Astrocyte (in vitro differentiated cells and primary cell): ENCODE measurements at regions not wholly inside any gene's neighbourhood (a gene's known extent, or its start where the extent isn't known, plus 50 kb on each side); places are given as distances from the start of the nearest gene placed in this dataset.

Experiments
- DNase-seq: peaks from one replicate; pipeline ENCODE4 v3.0.0-alpha.2; 2010; ENCODE audit warnings: low read depth
- FAIRE-seq: peaks from 2 replicates; lab custom pipeline; 2011; peaks lifted over from hg19 to GRCh38; lab: Jason Lieb, UNC
- H2AFZ ChIP-seq: 2 replicates; pipeline ENCODE4 v1.6.0; 2012; ENCODE audit warnings: low read depth, low read length, inconsistent platforms
- H3K27ac ChIP-seq: 2 replicates; pipeline ENCODE4 v1.5.1; 2011; ENCODE audit warnings: low read depth, low read length, inconsistent platforms
- H3K27me3 ChIP-seq: 2 replicates; pipeline ENCODE4 v1.6.0; 2011; ENCODE audit warnings: low read length, inconsistent platforms; ENCODE audit not compliant: insufficient read depth
- H3K36me3 ChIP-seq: 2 replicates; pipeline ENCODE4 v1.5.1; 2011; ENCODE audit warnings: low read length, inconsistent platforms; ENCODE audit not compliant: insufficient read depth
- H3K4me1 ChIP-seq: 2 replicates; pipeline ENCODE4 v1.5.1; 2011; ENCODE audit warnings: low read length, inconsistent platforms; ENCODE audit not compliant: insufficient read depth
- H3K4me2 ChIP-seq: 2 replicates; pipeline ENCODE4 v1.6.0; 2012; ENCODE audit warnings: low read length, inconsistent platforms
- H3K4me3 ChIP-seq: 2 replicates; pipeline ENCODE4 v1.5.1; 2011; ENCODE audit warnings: low read depth, mild to moderate bottlenecking, low read length, inconsistent platforms; ENCODE audit not compliant: insufficient read depth
- H3K79me2 ChIP-seq: 2 replicates; pipeline ENCODE4 v1.6.0; 2012; ENCODE audit warnings: mild to moderate bottlenecking, low read length, inconsistent platforms; ENCODE audit not compliant: insufficient read depth
- H3K9ac ChIP-seq: 2 replicates; pipeline ENCODE4 v1.6.0; 2012; ENCODE audit warnings: mild to moderate bottlenecking, low read length, inconsistent platforms
- H3K9me3 ChIP-seq: 2 replicates; pipeline ENCODE4 v1.5.1; 2012; ENCODE audit warnings: low read depth, mild to moderate bottlenecking, low read length, inconsistent platforms; ENCODE audit not compliant: insufficient read depth
- H4K20me1 ChIP-seq: 2 replicates; pipeline ENCODE4 v1.6.0; 2012; ENCODE audit warnings: low read length, inconsistent platforms; ENCODE audit not compliant: insufficient read depth
- H3K27ac Mint-ChIP-seq: one replicate; pipeline ENCODE4 v1.8.0; 2021; ENCODE audit warnings: mild to moderate bottlenecking, mixed read lengths; ENCODE audit not compliant: unreplicated experiment
- H3K27me3 Mint-ChIP-seq: one replicate; pipeline ENCODE4 v1.8.0; 2021; ENCODE audit warnings: low read depth, mixed read lengths; ENCODE audit not compliant: unreplicated experiment
- H3K36me3 Mint-ChIP-seq: one replicate; pipeline ENCODE4 v1.8.0; 2021; ENCODE audit warnings: low read depth, mixed read lengths; ENCODE audit not compliant: unreplicated experiment
- H3K4me1 Mint-ChIP-seq: one replicate; pipeline ENCODE4 v1.8.0; 2021; ENCODE audit warnings: low read depth, mixed read lengths; ENCODE audit not compliant: unreplicated experiment
- H3K4me3 Mint-ChIP-seq: one replicate; pipeline ENCODE4 v1.8.0; 2021; ENCODE audit warnings: mild to moderate bottlenecking, moderate library complexity, mixed read lengths; ENCODE audit not compliant: unreplicated experiment
- H3K9me3 Mint-ChIP-seq: one replicate; pipeline ENCODE4 v1.8.0; 2021; ENCODE audit warnings: mild to moderate bottlenecking, mixed read lengths; ENCODE audit not compliant: unreplicated experiment
- CTCF ChIP-seq: IDR thresholded peaks from 2 replicates; pipeline ENCODE4 v1.5.1; 2011; ENCODE audit warnings: low read depth, mild to moderate bottlenecking, inconsistent platforms, low read length, moderate library complexity; ENCODE audit not compliant: insufficient read depth
- EZH2 ChIP-seq: IDR thresholded peaks from 2 replicates; pipeline ENCODE4 v1.6.1; 2012; ENCODE audit warnings: mild to moderate bottlenecking, low read length, inconsistent platforms; ENCODE audit not compliant: insufficient read depth

- no peaks in the 10 kb centered on the region for H3K4me1 ChIP-seq
- H2AFZ ChIP-seq: no peak overlapping the region
- no peaks in the 10 kb centered on the region for H3K36me3 Mint-ChIP-seq
- H3K9ac ChIP-seq: no peak overlapping the region
- no peaks in the 10 kb centered on the region for H3K4me1 Mint-ChIP-seq
- no peaks in the 10 kb centered on the region for H3K79me2 ChIP-seq
- TF ChIP-seq CTCF (no peak), EZH2 (no peak)
- H3K4me3 ChIP-seq: no peak overlapping the region
- no peak overlapping the region for H3K4me2 ChIP-seq
- no peaks in the 10 kb centered on the region for H4K20me1 ChIP-seq
- FAIRE-seq (no peak), DNase-seq (no peak)
- no peak overlapping the region for H3K4me3 Mint-ChIP-seq
- no peaks in the 10 kb centered on the region for H3K9me3 Mint-ChIP-seq
- no peaks in the 10 kb centered on the region for H3K9me3 ChIP-seq
- no peak overlapping the region for H3K27ac Mint-ChIP-seq
- no peak overlapping the region for H3K27ac ChIP-seq
- no peaks in the 10 kb centered on the region for H3K27me3 ChIP-seq
- H3K27me3 Mint-ChIP-seq: no peaks in the 10 kb centered on the region
- no peaks in the 10 kb centered on the region for H3K36me3 ChIP-seq
Measured at GRCh38 chr2:186052930-186053329, 314.3 kb downstream of the FSIP2 start.

- H3K9me3 Mint-ChIP-seq: no peaks in the 10 kb centered on the region
- no peaks in the 10 kb centered on the region for H3K79me2 ChIP-seq
Measured at GRCh38 chr2:186058614-186059013, 320.0 kb downstream of the FSIP2 start.

More at GRCh38 chr2:186058614-186059013, 320.0 kb downstream of the FSIP2 start:
- H3K27ac ChIP-seq: no peak overlapping the region
- H3K9ac ChIP-seq: no peak overlapping the region
- H3K4me1 ChIP-seq: no peaks in the 10 kb centered on the region
- no peak for TF ChIP-seq EZH2
- TF ChIP-seq CTCF: no peak
- Mint-ChIP-seq H3K36me3 (no peaks in the 10 kb centered on the region), H3K4me1 (peaks cover 4% of the 10 kb centered on the region), H3K27ac (no peak overlapping the region), H3K27me3 (no peaks in the 10 kb centered on the region), H3K4me3 (no peak overlapping the region)
- H3K9me3 ChIP-seq: no peaks in the 10 kb centered on the region
- no peaks in the 10 kb centered on the region for H3K36me3 ChIP-seq
- H4K20me1 ChIP-seq: no peaks in the 10 kb centered on the region
- no peak for DNase-seq
- no peak for FAIRE-seq
- H3K27me3 ChIP-seq: no peaks in the 10 kb centered on the region
- no peak overlapping the region for H3K4me2 ChIP-seq
- H2AFZ ChIP-seq: no peak overlapping the region
- H3K4me3 ChIP-seq: no peak overlapping the region
